IMR-90 (cell line): ENCODE measurements at regions not wholly inside any gene's neighbourhood (a gene's known extent, or its start where the extent isn't known, plus 50 kb on each side); places are given as distances from the start of the nearest gene placed in this dataset.

Experiments used
- BHLHE40 ChIP-seq: fragments of 150-350 bp; IDR thresholded peaks from 2 replicates; pipeline ENCODE4 v1.6.1; 2016; ENCODE audit warnings: mild to moderate bottlenecking, low read depth, low read length
- MAFK ChIP-seq: IDR thresholded peaks from 2 replicates; pipeline ENCODE4 v1.6.1; 2012; ENCODE audit warnings: low read depth, low read length, improper control_type of control experiment
- MAZ ChIP-seq: IDR thresholded peaks from 2 replicates; pipeline ENCODE4 v1.6.1; 2012; ENCODE audit warnings: low read depth, mild to moderate bottlenecking, low read length, improper control_type of control experiment, moderate library complexity, borderline replicate concordance
- POLR2A ChIP-seq: IDR thresholded peaks from 2 replicates; pipeline ENCODE4 v1.6.1; 2012; ENCODE audit warnings: mild to moderate bottlenecking, low read depth, low read length
- RAD21 ChIP-seq: IDR thresholded peaks from 2 replicates; pipeline ENCODE4 v1.6.1; 2012; ENCODE audit warnings: low read length, improper control_type of control experiment
- RFX5 ChIP-seq: IDR thresholded peaks from 2 replicates; pipeline ENCODE4 v1.8.0; 2012; ENCODE audit warnings: low read depth, mild to moderate bottlenecking, low read length, moderate library complexity
- SMC3 ChIP-seq: fragments of 150-350 bp; IDR thresholded peaks from 2 replicates; pipeline ENCODE4 v1.6.1; 2016; ENCODE audit warnings: low read depth, mild to moderate bottlenecking, antibody characterized with exemption, low read length, moderate library complexity
- TF ChIP-seq, protein P1 (sequence below): conservative IDR thresholded peaks from 2 replicates; pipeline ENCODE4 v1.5.1; 2012; ENCODE audit warnings: mild to moderate bottlenecking, low read depth, low read length, improper control_type of control experiment
- TF ChIP-seq, protein P2 (sequence below): fragments of 150-350 bp; IDR thresholded peaks from 2 replicates; pipeline ENCODE4 v1.6.1; 2017; ENCODE audit warnings: mild to moderate bottlenecking, antibody characterized with exemption, low read length, low read depth

DNA sequence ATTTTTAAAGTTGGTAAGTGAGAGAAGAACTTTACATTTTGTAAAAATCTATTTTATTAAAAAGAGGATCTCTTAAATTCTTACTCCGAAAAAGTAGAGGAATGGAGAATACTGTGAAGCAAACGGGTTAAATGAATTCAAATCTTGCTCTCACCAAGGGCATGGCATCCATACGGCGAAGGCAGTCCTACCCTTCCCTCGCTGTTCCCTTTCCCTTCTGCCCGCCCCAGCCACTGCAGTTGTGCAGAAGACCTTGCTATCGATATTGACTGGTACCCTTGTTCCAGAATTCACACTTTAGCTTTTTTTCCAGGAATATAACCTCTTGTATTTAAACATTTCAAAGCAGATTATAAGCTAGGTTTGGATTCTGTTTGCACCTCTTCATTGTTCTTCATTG is 239.5 kb downstream of the ZPLD1 start:
- TF ChIP-seq, protein P1, sequence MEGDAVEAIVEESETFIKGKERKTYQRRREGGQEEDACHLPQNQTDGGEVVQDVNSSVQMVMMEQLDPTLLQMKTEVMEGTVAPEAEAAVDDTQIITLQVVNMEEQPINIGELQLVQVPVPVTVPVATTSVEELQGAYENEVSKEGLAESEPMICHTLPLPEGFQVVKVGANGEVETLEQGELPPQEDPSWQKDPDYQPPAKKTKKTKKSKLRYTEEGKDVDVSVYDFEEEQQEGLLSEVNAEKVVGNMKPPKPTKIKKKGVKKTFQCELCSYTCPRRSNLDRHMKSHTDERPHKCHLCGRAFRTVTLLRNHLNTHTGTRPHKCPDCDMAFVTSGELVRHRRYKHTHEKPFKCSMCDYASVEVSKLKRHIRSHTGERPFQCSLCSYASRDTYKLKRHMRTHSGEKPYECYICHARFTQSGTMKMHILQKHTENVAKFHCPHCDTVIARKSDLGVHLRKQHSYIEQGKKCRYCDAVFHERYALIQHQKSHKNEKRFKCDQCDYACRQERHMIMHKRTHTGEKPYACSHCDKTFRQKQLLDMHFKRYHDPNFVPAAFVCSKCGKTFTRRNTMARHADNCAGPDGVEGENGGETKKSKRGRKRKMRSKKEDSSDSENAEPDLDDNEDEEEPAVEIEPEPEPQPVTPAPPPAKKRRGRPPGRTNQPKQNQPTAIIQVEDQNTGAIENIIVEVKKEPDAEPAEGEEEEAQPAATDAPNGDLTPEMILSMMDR: no peak
- TF ChIP-seq RFX5: no peak
- TF ChIP-seq RAD21: no peak
- no peak for TF ChIP-seq BHLHE40
- TF ChIP-seq POLR2A: no peak
- TF ChIP-seq, protein P2, sequence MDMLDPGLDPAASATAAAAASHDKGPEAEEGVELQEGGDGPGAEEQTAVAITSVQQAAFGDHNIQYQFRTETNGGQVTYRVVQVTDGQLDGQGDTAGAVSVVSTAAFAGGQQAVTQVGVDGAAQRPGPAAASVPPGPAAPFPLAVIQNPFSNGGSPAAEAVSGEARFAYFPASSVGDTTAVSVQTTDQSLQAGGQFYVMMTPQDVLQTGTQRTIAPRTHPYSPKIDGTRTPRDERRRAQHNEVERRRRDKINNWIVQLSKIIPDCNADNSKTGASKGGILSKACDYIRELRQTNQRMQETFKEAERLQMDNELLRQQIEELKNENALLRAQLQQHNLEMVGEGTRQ: no peak
- TF ChIP-seq SMC3: no peak
- TF ChIP-seq MAFK: no peak
- TF ChIP-seq MAZ: no peak
